ENCODE measurements at regions not wholly inside any gene's neighbourhood (a gene's known extent, or its start where the extent isn't known, plus 50 kb on each side); places are given as distances from the start of the nearest gene placed in this dataset.

GRCh38 chr1:10940838-10941237, 71.6 kb upstream of the TARDBP start:
- Histone ChIP-seq H3K4me1 (peaks cover 10 to 30% (median 20%) of the 10 kb centered on the region in 4 donors), H3K36me3 (no peaks in the 10 kb centered on the region), H3K27me3 (peaks cover 0 to 10% (median 0%) of the 10 kb centered on the region in 4 donors), H3K4me3 (no peak overlapping the region), H3K27ac (replicated peaks in 1 of 4) (no peak overlapping the region), H3K9me3 (no peaks in the 10 kb centered on the region)
- no peak for TF ChIP-seq POLR2AphosphoS5 (IDR thresholded peaks at IDR 0.05)
- TF ChIP-seq, protein P1, sequence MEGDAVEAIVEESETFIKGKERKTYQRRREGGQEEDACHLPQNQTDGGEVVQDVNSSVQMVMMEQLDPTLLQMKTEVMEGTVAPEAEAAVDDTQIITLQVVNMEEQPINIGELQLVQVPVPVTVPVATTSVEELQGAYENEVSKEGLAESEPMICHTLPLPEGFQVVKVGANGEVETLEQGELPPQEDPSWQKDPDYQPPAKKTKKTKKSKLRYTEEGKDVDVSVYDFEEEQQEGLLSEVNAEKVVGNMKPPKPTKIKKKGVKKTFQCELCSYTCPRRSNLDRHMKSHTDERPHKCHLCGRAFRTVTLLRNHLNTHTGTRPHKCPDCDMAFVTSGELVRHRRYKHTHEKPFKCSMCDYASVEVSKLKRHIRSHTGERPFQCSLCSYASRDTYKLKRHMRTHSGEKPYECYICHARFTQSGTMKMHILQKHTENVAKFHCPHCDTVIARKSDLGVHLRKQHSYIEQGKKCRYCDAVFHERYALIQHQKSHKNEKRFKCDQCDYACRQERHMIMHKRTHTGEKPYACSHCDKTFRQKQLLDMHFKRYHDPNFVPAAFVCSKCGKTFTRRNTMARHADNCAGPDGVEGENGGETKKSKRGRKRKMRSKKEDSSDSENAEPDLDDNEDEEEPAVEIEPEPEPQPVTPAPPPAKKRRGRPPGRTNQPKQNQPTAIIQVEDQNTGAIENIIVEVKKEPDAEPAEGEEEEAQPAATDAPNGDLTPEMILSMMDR (IDR thresholded peaks at IDR 0.05) = no peak
- intact Hi-C loops (cut with DNase I) = no loop called here
- WGBS = 100% methylated on average over 2 of the region's 7 CpGs
- no peak for DNase-seq (ENCODE audit: extremely low spot score)

DNA sequence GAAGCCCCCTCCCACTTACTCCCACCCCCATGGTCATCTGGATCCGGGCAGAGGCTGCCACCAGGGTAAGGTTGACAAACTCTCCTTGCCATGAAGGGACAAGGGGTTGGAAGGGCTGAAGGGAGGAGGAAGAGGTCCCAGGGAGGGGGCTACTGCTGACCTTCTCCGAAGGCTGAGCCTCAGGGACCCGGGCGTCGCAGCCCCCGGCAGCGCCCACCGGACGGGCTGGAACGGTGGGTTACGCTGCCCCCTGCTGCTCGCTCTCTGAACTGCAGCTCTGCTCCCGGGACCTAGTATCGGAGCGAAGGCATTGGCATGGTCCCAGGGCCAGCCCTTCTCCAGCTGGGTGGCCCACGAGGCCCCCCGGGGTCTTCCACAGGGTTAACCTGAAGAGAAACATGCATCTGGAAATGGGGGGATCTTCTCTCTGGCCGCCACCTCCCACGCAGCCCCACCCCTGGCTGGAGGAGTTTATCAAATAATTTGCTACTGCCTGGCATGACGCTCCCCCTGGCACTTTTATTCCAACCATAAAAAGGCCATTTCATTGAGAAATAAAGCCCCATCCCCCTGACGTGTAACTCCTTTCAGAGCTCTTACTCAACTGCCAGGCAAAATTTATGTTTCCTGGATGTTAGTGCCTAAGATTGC, 70.4 kb upstream of the TARDBP start:
- intact Hi-C loops (cut with DNase I) = no loop called here
- 12% methylated on average over 21 of the region's 21 CpGs for WGBS
- H3K4me1 ChIP-seq = peaks cover 10 to 30% (median 24%) of the 10 kb centered on the region in 4 donors
- H3K27me3 ChIP-seq = peaks cover 0 to 11% (median 0%) of the 10 kb centered on the region in 4 donors
- no peak overlapping the region for H3K27ac ChIP-seq (replicated peaks in 1 of 4)
- TF ChIP-seq, protein P1 (IDR thresholded peaks at IDR 0.05) = peak; percentile 61 to 97 (median 80)
- TF ChIP-seq EP300 (IDR thresholded peaks at IDR 0.05) = no peak
- no peaks in the 10 kb centered on the region for H3K9me3 ChIP-seq
- peak overlapping the region in 1 of 4 donors; percentile 7 for H3K4me3 ChIP-seq
- DNase-seq (ENCODE audit: extremely low spot score) = no peak
- no peaks in the 10 kb centered on the region for H3K36me3 ChIP-seq

GRCh38 chr1:10942542-10942912, 69.9 kb upstream of the TARDBP start:
- Histone ChIP-seq H3K27ac (replicated peaks in 1 of 4) (no peak overlapping the region), H3K27me3 (peaks cover 0 to 11% (median 0%) of the 10 kb centered on the region in 4 donors), H3K9me3 (no peaks in the 10 kb centered on the region), H3K36me3 (no peaks in the 10 kb centered on the region), H3K4me3 (no peak overlapping the region), H3K4me1 (peaks cover 10 to 30% (median 24%) of the 10 kb centered on the region in 4 donors)
- intact Hi-C loops (cut with DNase I) = no loop called here
- TF ChIP-seq POLR2A (IDR thresholded peaks at IDR 0.05; ENCODE audit: low read depth) = no peak
- TF ChIP-seq POLR2AphosphoS5 (IDR thresholded peaks at IDR 0.05) = no peak
- TF ChIP-seq, protein P1 (IDR thresholded peaks at IDR 0.05) = no peak
- no peak for TF ChIP-seq EP300 (IDR thresholded peaks at IDR 0.05)
- DNase-seq (ENCODE audit: extremely low spot score) = no peak
- 93% methylated on average over 6 of the region's 6 CpGs for WGBS

- Histone ChIP-seq H3K36me3 (no peaks in the 10 kb centered on the region), H3K4me1 (peaks cover 10 to 30% (median 24%) of the 10 kb centered on the region in 4 donors), H3K27me3 (peaks cover 0 to 11% (median 0%) of the 10 kb centered on the region in 4 donors), H3K4me3 (no peak overlapping the region), H3K9me3 (no peaks in the 10 kb centered on the region), H3K27ac (replicated peaks in 1 of 4) (no peak overlapping the region)
- DNase-seq (ENCODE audit: extremely low spot score) = no peak
- TF ChIP-seq POLR2AphosphoS5 (IDR thresholded peaks at IDR 0.05) (no peak), POLR2A (IDR thresholded peaks at IDR 0.05; ENCODE audit: low read depth) (no peak), EP300 (IDR thresholded peaks at IDR 0.05) (no peak)
- TF ChIP-seq, protein P1 (IDR thresholded peaks at IDR 0.05) = no peak
- 82% methylated on average over 6 of the region's 7 CpGs for WGBS
- intact Hi-C loops (cut with DNase I) = no loop called here
These were observed 69.4 kb upstream of the TARDBP start for GRCh38 chr1:10943041-10943440.

All from esophagus muscularis mucosa (tissue), 4 donors.